GM23338 (cell line): ENCODE measurements at regions not wholly inside any gene's neighbourhood (a gene's known extent, or its start where the extent isn't known, plus 50 kb on each side); places are given as distances from the start of the nearest gene placed in this dataset.

Experiments used
- CREB1 ChIP-seq: fragments of 250-450 bp; sonication (Bioruptor Pico); IDR thresholded peaks from 2 replicates; pipeline ENCODE4 v1.5.0; 2020; ENCODE audit warnings: low read depth, mild to moderate bottlenecking, moderate library complexity
- EZH2 ChIP-seq: fragments of 200-600 bp; sonication (generic); IDR thresholded peaks from one replicate; pipeline ENCODE4 v1.8.0; 2017; ENCODE audit warnings: antibody characterized with exemption, mild to moderate bottlenecking, low read depth; ENCODE audit not compliant: unreplicated experiment
- EZH2phosphoT487 ChIP-seq: fragments of 200-600 bp; sonication (generic); IDR thresholded peaks from one replicate; pipeline ENCODE4 v1.8.1; 2018; ENCODE audit warnings: antibody characterized with exemption; ENCODE audit not compliant: unreplicated experiment
- NANOG ChIP-seq: IDR thresholded peaks from 2 replicates; pipeline ENCODE4 v1.6.1; 2016; ENCODE audit warnings: antibody characterized with exemption, borderline replicate concordance
- POLR2AphosphoS5 ChIP-seq: IDR thresholded peaks from 2 replicates; pipeline ENCODE4 v1.6.1; 2016; ENCODE audit warnings: antibody characterized with exemption, low read depth
- STAT1 ChIP-seq: IDR thresholded peaks from one replicate; pipeline ENCODE4 v1.6.1; 2016; ENCODE audit warnings: antibody characterized with exemption; ENCODE audit not compliant: unreplicated experiment
- TF ChIP-seq, protein P1 (sequence below): fragments of 250-450 bp; sonication (Bioruptor Pico); IDR thresholded peaks from 2 replicates; pipeline ENCODE4 v1.5.0; 2020; ENCODE audit warnings: mild to moderate bottlenecking, moderate library complexity
- TF ChIP-seq, protein P2 (sequence below): IDR thresholded peaks from 2 replicates; pipeline ENCODE4 v1.6.1; 2016; ENCODE audit warnings: antibody characterized with exemption
- TF ChIP-seq, protein P3 (sequence below): IDR thresholded peaks from one replicate; pipeline ENCODE4 v1.6.1; 2018; ENCODE audit warnings: antibody characterized with exemption; ENCODE audit not compliant: unreplicated experiment
- TF ChIP-seq, protein P4 (sequence below), 2 experiments: fragments of 200-600 bp in 1 of 2; sonication (generic) in 1 of 2; conservative IDR thresholded peaks; 2 replicates each; pipeline versions ENCODE4 v1.5.1 to v1.6.1; 2016 to 2017; ENCODE audit warnings: antibody characterized with exemption in 2 of 2, low read depth in 2 of 2, mild to moderate bottlenecking in 2 of 2, moderate library complexity in 1 of 2

DNA sequence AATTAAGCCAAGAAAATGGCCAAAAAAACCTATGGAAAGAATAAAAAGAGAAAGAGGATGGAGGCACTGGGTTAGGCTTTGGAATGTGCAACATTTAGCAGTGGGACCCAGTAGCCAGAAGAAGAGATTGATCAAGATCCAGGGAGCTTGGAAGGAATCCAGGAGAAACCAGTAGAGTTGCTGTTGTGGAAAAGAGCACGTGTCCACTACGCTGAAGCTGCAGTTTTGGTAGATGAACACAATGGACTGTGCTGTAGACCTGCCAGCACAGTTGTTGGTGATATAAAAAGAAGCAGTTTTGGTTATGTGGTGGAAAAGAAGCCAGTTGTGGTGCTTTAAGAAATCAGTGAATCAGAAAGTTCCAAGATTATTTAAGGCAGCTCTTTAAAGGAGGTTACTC lies 802.2 kb upstream of the POM121L12 start (continued):
- TF ChIP-seq, protein P1, sequence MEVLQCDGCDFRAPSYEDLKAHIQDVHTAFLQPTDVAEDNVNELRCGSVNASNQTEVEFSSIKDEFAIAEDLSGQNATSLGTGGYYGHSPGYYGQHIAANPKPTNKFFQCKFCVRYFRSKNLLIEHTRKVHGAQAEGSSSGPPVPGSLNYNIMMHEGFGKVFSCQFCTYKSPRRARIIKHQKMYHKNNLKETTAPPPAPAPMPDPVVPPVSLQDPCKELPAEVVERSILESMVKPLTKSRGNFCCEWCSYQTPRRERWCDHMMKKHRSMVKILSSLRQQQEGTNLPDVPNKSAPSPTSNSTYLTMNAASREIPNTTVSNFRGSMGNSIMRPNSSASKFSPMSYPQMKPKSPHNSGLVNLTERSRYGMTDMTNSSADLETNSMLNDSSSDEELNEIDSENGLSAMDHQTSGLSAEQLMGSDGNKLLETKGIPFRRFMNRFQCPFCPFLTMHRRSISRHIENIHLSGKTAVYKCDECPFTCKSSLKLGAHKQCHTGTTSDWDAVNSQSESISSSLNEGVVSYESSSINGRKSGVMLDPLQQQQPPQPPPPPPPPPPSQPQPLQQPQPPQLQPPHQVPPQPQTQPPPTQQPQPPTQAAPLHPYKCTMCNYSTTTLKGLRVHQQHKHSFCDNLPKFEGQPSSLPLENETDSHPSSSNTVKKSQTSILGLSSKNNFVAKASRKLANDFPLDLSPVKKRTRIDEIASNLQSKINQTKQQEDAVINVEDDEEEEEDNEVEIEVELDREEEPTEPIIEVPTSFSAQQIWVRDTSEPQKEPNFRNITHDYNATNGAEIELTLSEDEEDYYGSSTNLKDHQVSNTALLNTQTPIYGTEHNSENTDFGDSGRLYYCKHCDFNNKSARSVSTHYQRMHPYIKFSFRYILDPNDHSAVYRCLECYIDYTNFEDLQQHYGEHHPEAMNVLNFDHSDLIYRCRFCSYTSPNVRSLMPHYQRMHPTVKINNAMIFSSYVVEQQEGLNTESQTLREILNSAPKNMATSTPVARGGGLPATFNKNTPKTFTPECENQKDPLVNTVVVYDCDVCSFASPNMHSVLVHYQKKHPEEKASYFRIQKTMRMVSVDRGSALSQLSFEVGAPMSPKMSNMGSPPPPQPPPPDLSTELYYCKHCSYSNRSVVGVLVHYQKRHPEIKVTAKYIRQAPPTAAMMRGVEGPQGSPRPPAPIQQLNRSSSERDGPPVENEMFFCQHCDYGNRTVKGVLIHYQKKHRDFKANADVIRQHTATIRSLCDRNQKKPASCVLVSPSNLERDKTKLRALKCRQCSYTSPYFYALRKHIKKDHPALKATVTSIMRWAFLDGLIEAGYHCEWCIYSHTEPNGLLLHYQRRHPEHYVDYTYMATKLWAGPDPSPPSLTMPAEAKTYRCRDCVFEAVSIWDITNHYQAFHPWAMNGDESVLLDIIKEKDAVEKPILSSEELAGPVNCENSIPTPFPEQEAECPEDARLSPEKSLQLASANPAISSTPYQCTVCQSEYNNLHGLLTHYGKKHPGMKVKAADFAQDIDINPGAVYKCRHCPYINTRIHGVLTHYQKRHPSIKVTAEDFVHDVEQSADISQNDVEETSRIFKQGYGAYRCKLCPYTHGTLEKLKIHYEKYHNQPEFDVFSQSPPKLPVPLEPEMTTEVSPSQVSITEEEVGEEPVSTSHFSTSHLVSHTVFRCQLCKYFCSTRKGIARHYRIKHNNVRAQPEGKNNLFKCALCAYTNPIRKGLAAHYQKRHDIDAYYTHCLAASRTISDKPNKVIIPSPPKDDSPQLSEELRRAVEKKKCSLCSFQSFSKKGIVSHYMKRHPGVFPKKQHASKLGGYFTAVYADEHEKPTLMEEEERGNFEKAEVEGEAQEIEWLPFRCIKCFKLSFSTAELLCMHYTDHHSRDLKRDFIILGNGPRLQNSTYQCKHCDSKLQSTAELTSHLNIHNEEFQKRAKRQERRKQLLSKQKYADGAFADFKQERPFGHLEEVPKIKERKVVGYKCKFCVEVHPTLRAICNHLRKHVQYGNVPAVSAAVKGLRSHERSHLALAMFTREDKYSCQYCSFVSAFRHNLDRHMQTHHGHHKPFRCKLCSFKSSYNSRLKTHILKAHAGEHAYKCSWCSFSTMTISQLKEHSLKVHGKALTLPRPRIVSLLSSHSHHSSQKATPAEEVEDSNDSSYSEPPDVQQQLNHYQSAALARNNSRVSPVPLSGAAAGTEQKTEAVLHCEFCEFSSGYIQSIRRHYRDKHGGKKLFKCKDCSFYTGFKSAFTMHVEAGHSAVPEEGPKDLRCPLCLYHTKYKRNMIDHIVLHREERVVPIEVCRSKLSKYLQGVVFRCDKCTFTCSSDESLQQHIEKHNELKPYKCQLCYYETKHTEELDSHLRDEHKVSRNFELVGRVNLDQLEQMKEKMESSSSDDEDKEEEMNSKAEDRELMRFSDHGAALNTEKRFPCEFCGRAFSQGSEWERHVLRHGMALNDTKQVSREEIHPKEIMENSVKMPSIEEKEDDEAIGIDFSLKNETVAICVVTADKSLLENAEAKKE, result no peak
- TF ChIP-seq POLR2AphosphoS5 (no peak), STAT1 (no peak), EZH2 (no peak), EZH2phosphoT487 (no peak), NANOG (no peak), CREB1 (no peak)
- TF ChIP-seq, protein P2, sequence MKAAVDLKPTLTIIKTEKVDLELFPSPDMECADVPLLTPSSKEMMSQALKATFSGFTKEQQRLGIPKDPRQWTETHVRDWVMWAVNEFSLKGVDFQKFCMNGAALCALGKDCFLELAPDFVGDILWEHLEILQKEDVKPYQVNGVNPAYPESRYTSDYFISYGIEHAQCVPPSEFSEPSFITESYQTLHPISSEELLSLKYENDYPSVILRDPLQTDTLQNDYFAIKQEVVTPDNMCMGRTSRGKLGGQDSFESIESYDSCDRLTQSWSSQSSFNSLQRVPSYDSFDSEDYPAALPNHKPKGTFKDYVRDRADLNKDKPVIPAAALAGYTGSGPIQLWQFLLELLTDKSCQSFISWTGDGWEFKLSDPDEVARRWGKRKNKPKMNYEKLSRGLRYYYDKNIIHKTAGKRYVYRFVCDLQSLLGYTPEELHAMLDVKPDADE, result no peak
- TF ChIP-seq, protein P3, sequence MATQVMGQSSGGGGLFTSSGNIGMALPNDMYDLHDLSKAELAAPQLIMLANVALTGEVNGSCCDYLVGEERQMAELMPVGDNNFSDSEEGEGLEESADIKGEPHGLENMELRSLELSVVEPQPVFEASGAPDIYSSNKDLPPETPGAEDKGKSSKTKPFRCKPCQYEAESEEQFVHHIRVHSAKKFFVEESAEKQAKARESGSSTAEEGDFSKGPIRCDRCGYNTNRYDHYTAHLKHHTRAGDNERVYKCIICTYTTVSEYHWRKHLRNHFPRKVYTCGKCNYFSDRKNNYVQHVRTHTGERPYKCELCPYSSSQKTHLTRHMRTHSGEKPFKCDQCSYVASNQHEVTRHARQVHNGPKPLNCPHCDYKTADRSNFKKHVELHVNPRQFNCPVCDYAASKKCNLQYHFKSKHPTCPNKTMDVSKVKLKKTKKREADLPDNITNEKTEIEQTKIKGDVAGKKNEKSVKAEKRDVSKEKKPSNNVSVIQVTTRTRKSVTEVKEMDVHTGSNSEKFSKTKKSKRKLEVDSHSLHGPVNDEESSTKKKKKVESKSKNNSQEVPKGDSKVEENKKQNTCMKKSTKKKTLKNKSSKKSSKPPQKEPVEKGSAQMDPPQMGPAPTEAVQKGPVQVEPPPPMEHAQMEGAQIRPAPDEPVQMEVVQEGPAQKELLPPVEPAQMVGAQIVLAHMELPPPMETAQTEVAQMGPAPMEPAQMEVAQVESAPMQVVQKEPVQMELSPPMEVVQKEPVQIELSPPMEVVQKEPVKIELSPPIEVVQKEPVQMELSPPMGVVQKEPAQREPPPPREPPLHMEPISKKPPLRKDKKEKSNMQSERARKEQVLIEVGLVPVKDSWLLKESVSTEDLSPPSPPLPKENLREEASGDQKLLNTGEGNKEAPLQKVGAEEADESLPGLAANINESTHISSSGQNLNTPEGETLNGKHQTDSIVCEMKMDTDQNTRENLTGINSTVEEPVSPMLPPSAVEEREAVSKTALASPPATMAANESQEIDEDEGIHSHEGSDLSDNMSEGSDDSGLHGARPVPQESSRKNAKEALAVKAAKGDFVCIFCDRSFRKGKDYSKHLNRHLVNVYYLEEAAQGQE, result no peak
- TF ChIP-seq, protein P4, sequence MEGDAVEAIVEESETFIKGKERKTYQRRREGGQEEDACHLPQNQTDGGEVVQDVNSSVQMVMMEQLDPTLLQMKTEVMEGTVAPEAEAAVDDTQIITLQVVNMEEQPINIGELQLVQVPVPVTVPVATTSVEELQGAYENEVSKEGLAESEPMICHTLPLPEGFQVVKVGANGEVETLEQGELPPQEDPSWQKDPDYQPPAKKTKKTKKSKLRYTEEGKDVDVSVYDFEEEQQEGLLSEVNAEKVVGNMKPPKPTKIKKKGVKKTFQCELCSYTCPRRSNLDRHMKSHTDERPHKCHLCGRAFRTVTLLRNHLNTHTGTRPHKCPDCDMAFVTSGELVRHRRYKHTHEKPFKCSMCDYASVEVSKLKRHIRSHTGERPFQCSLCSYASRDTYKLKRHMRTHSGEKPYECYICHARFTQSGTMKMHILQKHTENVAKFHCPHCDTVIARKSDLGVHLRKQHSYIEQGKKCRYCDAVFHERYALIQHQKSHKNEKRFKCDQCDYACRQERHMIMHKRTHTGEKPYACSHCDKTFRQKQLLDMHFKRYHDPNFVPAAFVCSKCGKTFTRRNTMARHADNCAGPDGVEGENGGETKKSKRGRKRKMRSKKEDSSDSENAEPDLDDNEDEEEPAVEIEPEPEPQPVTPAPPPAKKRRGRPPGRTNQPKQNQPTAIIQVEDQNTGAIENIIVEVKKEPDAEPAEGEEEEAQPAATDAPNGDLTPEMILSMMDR (conservative IDR thresholded peaks at IDR 0.05; ENCODE audit: low read depth in 2 of 2), result no peak
